ENCODE measurements at regions not wholly inside any gene's neighbourhood (a gene's known extent, or its start where the extent isn't known, plus 50 kb on each side); places are given as distances from the start of the nearest gene placed in this dataset.

GRCh38 chr5:159838551-159839222 is 77.6 kb upstream of the ADRA1B start:
- TF ChIP-seq CTCF (IDR thresholded peaks at IDR 0.05) (no peak), POLR2A (IDR thresholded peaks at IDR 0.05) (no peak)

Measured in uterus (tissue), 2 donors.